ENCODE measurements at regions not wholly inside any gene's neighbourhood (a gene's known extent, or its start where the extent isn't known, plus 50 kb on each side); places are given as distances from the start of the nearest gene placed in this dataset.

DNA sequence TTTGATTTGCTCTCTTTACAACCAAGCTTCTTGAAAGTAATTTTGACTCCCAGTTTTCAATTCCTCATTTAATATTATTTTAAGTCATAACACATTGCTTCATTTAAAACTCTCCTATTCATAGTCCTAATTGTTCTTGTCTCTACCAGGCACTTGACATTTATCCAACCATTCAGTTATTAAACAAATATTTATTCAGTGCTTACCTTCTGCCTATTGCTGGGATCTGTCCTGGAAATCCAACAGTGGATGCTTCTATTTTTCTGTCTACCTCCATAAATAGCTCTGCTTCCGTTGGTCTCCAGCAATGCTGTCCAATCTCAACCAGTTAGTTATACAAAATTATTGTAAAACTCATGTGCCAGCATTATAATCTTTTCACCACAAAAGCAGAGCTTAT lies 615.1 kb downstream of the ZWINT start:
- TF ChIP-seq SUZ12 (IDR thresholded peaks at IDR 0.05) (no peak), TARDBP (IDR thresholded peaks at IDR 0.05) (no peak), CTBP1 (IDR thresholded peaks at IDR 0.05; ENCODE audit: borderline replicate concordance) (no peak), L3MBTL2 (conservative IDR thresholded peaks at IDR 0.05) (no peak), FOXM1 (IDR thresholded peaks at IDR 0.05; ENCODE audit: borderline replicate concordance) (no peak), FOXK2 (IDR thresholded peaks at IDR 0.05) (no peak), ZNF384 (IDR thresholded peaks at IDR 0.05) (no peak), FOXA1 (IDR thresholded peaks at IDR 0.05) (no peak)
